ENCODE measurements at regions not wholly inside any gene's neighbourhood (a gene's known extent, or its start where the extent isn't known, plus 50 kb on each side); places are given as distances from the start of the nearest gene placed in this dataset.

DNA sequence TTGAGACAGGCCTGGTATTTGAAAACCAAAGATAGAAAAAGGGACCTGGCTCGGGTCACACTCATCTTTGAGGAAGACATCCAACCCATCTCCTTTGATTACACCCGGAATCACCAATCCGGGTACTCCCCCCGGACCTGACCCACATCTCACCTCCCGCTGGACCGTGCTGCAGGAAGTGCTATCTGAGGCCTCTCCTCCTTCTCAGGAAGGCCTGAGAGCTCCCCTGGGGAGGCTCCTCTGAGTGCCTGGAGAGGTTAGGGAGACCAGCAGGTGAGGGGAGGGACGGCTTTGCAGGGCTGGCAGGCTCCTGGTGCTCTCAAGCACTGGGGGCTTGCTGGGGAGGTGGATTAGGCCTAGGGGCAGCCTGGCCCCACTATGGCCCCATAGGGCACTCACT is 170.9 kb downstream of the ACKR3 start:
- DNase-seq (ENCODE audit: low read depth in 4 of 4, low spot score in 3 of 4), result no peak

DNA sequence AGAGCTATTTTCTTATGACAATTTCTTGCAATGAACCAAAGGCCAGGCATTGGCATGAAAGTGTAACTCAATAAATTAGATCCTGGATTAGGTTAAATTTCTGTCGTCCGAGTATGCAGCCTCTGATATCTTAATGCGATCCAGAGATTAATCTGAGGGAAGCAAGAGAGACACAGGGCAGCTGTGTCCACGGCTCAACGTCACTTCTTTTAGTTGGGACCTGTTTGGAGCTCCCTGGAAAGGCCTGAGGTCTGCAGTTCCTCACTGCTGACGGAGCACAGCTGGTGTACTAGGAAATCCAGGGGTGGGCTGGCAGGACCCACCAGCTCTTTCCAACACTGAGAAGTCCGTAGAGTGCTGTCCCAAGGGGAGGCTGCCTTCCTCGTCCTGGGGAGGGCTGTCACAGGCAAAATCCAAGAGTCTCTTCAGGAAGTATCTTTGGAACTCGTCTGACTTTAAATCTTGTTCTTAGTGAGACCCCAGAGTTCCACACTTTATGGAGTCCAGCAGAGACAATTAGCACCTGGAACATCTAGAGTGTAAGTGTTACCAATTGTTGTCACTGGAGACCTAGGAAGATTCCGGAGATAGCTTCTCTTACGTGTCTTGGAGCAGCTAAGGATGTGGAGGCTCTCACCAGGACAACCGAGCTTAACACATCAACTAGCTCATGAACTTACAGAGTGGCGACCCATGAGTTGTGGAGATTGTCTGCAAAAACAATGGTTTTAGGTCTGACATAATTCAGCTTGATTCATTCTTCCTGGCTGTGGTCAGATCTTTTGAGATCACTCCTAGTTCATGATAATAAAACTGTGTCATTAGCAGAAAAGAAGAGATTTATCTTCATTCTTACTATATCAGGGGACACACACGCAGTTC is 173.7 kb downstream of the ACKR3 start:
- peak; percentile 62 to 74 (median 68) for DNase-seq (ENCODE audit: low read depth in 4 of 4, low spot score in 3 of 4)

DNA sequence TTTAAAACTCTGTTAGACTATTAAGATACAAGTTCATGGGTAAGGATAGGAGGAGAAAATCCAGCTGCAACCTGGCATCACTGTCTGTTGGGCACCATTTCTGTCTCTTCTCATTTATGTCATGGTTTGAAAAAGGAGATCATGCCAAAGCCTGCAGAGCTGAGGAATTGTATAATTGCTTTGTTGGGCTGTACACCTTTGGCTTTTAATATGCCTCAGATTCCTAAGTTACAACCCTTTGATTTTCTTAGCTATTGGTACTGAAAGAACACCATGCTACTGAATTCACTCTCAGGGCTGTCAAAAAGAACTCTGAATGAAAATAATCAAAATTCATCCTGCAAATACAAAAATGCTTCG is 174.3 kb downstream of the ACKR3 start:
- no peak for DNase-seq (ENCODE audit: low read depth in 4 of 4, low spot score in 3 of 4)

DNA sequence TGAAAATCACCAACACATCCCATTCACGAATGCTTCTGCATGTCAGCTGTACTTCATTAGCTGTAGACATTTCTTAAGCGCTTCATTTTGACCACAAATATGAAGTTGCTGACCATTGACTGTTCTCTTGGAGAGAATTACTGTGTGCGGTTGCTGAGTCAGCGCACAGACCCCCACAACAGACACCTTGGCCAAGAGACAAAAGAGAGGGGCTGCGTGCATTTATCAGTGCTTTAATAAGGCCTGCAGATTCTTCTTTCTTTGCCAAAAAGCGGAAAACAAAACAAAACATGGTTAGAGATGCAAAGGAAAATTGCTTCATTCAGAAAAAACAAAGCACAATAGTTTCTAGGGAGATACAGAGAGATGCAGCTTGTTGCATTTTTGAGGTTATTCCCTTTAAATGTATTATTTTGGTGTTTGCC is 174.7 kb downstream of the ACKR3 start:
- DNase-seq (ENCODE audit: low read depth in 4 of 4, low spot score in 3 of 4), result no peak

DNA sequence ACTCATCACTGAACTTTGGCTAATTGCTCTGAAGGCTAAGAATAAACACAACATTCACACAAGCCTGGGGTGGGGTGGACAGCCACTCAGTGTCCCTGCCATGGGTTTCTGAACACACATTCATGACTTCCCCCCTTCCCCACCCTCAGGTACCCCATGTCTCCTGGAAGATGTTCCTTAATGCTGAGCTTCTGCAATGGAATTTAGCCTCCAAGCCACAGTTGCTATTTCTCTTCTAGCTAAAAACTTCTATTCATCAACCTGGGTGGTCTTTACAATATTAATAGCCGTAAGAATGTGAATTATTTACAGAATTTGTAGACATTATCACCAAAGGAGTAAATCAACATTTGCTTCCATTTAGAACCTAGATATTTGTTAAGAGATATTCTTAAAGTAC is 175.1 kb downstream of the ACKR3 start:
- DNase-seq (ENCODE audit: low read depth in 4 of 4, low spot score in 3 of 4), result no peak

DNA sequence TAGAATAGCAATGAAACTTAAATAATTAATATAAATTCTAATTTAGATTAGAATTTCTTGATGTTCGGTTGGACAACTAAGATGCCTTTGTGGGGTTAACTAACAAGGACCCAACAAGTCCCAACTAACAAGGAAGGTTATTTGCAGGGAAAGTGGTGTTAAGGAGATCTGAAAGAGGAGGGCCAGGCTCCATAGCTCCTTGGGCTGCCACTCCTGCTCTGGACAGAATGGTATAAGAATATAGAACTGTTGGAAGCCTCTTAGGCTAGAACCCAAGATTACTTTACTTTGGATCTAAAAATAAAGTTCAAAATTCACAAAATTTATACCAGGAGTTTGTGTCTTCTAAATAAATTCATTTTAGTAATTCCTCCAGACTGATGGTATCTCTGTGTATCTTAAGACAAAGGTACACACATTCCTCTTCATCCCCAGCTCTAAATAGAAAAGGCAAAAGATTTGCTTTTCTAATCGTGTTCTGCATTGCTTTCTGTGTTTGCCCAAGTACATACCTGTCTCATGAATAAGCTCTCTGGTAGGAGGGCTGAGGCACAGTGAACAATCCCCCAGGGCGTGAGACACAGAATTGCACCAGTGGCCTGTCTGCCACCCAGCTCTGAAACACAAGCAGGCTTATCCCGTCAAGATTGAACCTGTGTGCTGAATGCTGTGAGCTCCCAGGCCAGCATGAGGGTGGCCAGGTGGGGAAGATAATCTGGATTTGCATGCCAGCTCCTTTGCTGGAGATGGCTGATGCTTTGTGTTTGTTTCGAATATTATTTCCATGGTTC is 176.0 kb downstream of the ACKR3 start:
- DNase-seq (ENCODE audit: low read depth in 4 of 4, low spot score in 3 of 4), result no peak

DNA sequence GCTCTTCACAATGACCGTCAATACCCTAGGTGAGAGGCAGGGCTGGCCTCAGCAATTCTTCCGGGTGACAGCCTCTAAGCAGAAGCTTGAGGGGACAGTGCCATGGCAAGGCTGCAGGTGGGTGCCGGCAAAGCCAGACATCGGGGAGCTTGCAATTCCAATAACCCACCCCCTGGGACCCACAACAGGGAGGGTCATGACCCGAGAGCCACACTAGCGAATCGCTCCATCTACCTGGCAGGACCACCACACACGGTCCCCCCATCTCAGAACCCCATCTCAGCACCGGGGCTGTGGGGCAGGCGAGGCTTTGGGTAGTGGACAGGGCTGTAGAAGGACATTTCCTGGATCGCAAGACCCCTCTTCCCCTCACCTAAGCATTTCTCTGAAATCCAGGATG is 177.2 kb downstream of the ACKR3 start:
- no peak for DNase-seq (ENCODE audit: low read depth in 4 of 4, low spot score in 3 of 4)

DNA sequence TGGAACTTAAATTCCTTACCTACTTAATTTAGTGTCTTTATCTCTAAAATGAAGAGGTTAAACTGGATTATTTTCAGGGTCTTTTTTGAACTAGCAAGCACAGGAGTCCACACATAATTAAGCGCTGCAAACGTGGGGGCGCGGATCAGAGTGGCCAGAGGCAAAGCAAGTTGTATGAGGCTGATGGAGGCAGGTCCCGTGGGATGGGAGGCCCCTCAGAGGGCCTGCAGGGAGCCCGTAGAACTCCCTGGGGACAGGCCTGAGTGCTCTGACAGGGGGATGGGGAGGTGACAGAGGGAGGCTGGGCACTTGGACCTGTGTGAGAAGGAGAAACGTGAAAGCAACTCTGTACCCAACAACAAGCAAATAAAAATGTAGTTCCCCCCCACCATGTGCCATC is 177.8 kb downstream of the ACKR3 start:
- DNase-seq (ENCODE audit: low read depth in 4 of 4, low spot score in 3 of 4), result no peak

DNA sequence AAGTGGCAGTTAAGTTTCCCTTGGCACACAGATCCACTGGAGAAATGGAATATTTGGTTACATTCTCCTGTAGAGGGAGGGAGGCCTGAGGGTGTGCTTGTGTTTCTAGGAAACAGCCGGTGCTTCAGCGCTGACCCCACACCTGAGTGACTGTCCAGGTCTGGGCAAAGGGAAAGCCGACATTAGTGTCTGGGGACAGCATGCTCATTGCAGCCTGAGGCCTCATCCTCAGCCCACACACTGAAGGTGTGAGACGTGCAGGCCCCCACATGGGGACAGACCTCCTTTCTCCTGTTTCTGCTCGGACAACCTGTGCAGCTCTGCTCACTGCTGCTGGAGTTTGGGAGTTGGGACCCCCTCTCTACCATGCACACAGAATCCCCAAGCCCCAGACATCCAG is 178.3 kb downstream of the ACKR3 start:
- DNase-seq (ENCODE audit: low read depth in 4 of 4, low spot score in 3 of 4), result no peak

DNA sequence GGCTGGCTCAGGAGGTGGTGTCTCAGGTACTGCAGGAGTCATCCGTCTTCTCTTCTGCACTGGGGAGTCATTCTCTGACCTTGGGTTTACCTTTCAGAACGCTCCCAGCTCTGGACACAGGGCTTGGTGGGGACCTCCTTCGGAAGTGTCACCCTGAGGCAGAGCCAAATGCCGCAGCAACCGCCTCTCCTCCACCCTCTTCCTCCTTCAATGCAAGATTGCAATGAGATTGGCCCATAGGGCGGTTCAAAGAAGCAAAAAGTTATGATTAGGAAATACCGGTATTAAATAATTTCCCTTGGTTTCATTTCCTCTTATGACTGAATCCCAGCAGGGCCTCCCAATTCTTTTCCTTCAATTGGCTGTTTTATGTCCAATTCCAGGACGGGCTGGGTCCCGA is 178.8 kb downstream of the ACKR3 start:
- no peak for DNase-seq (ENCODE audit: low read depth in 4 of 4, low spot score in 3 of 4)

DNA sequence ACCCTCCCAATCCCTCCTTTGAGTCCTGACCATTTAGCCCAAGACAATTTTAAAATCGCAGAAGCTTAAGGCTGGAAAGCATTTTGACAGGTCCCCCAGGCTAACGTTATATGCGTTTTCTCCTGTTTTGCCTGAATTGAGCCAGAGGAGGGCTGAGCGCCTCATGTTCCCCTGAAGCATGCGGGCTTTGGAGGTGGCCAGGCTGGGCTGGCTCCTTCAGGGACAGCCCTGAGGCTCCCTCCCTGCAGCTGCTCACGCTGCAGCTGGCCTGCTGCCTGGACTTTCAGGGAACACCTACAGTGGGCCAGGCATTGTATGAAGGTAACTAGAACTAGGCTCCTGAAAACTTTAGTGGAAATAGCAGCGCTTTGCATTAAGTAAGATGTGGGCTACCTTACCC is 179.2 kb downstream of the ACKR3 start:
- DNase-seq (ENCODE audit: low read depth in 4 of 4, low spot score in 3 of 4), result no peak

DNA sequence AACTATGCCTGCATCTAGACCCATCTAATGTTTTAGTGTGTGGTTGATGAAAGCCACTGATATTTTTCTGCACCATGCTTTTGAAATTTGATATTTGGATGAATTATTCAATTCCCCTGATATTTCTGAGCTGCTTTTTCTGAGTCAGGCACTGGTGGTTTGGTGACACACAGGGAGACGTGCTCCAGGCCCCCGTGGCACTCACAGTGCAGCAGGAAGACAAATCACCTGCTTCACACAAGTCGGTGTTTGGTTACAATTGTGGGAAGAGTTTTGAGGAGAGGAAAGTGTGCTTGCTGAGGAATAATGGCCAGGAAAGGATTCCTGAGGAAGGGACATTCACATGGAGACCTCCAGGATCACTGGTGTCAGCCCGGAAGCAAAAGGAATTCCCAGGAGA is 179.7 kb downstream of the ACKR3 start:
- no peak for DNase-seq (ENCODE audit: low read depth in 4 of 4, low spot score in 3 of 4)

DNA sequence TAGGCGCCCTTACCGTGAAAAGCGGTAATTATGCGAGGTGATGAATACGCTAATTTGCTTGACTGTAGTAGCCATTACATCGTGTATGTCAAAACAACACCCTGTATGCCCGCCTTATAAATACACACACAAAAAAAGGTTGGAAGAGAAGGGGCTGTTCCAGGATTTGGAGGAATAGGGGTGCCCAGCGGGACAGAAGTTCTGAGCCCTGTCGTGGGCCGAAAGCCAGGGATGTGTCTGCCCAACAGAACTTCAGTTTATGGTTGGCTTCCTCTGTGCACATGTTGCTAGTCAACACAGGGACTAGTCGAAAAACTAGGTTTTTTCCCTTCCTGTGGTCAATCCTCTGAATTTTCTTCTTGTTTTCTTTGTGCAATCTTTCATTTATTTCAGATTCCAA is 182.5 kb downstream of the ACKR3 start:
- DNase-seq (ENCODE audit: low read depth in 4 of 4, low spot score in 3 of 4), result no peak

DNA sequence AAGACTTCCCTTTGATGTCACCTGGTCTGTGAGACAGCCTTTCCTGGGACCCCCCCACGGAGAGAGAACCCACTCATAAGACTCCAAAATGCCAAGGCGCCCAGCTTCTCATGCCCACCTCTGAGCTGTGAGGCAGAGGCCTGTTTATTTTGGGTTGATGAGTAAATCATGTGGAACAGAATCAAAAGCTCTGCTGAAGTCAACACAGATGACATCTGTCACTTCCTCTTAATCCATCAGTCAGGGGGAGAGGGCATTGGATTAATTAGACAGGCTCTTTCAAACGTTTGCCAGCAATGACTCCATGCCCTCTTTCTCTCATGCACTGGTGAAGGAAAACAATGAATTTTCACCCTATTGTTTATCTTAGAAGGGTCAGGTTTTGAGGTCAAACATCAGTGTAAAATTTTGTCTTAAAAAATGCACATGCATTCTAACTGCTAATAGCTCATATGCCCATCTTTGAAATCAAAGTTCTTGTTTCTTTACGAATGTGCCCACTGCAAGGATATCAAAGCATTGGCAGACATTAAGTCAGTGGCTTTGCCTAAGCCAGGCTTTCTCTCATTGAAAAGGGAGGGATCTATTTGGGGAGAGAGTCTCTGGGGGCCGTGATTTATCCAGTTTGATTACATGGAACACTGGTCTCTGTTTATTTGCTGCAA is 184.1 kb downstream of the ACKR3 start:
- DNase-seq (ENCODE audit: low read depth in 4 of 4, low spot score in 3 of 4), result no peak

DNA sequence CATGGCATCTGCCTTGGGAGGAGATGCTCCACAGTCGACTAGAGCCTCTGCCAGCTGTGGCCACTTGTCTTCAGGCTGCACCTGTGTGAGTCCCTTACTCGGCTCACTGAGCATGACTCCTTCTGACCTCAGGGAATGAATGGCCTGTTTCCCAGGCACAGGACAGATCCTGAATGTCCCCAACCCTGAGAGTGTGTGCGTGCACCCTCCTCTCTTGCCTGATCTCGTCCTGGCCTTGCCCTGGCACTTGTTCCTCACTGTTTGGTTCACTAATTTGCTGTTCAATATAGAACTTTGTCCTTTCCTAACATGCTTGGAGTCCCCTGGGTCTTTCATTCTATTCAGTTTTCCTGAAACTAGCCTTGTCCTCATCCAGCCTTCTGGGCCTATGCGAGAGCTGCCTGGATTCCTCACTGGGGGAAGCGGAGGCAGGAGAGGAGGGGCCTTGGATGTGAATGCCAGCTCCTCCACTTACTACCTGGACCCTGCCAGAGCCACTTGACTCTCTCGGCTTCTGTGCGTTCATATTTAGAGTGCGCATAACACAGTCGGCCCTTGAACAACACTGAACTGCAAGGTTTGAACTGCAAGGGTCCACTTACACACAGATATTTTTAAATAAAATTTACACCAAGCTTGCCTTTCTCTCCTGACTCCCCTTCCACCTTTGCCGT is 184.8 kb downstream of the ACKR3 start:
- DNase-seq (ENCODE audit: low read depth in 4 of 4, low spot score in 3 of 4), result no peak

DNA sequence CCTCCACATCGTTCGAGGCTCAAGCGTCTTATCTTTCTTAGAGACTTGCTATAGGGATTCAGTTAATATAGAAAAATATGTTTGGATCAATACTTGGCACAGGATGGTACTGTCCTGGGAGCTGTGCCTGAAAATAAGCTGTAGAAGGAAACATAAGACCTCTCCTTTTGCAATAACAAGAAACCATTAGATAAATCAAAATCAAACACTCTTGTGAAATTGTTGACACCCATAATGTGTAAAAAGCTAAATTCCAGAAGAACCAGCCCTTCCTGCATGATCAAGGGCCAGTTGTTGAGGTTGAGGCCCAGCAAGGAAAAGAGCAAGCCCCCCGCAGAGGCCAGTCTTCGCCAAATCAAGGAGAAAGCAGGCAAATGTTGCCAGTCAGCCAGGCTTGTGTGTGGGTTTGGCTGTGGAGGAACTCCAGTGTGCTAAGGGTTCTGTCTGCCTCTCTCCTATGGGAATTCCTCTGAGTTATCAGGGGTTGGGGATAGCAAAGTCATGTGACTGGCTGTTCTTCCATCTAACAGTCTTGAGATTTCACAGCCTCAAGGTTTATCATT is 185.7 kb downstream of the ACKR3 start:
- DNase-seq (ENCODE audit: low read depth in 4 of 4, low spot score in 3 of 4), result no peak

DNA sequence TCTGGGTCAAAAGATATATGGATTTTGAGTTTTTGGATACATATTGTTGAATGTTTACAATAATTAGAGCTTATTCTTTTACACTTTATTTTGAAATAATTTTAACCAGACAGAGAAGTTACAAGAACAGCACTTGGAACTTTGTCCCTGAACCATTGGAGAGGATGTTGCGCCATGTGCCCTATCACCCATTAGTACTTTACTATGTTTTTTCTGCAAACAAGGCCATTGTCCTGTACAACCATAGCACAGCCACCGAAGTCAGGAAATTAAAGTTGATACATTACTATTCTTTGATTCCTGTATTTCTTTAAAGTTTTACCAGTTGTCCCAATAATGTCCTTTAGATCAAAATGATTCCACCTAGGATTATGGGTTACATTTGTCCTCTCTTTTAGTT is 188.8 kb downstream of the ACKR3 start:
- DNase-seq (ENCODE audit: low read depth in 4 of 4, low spot score in 3 of 4), result no peak

DNA sequence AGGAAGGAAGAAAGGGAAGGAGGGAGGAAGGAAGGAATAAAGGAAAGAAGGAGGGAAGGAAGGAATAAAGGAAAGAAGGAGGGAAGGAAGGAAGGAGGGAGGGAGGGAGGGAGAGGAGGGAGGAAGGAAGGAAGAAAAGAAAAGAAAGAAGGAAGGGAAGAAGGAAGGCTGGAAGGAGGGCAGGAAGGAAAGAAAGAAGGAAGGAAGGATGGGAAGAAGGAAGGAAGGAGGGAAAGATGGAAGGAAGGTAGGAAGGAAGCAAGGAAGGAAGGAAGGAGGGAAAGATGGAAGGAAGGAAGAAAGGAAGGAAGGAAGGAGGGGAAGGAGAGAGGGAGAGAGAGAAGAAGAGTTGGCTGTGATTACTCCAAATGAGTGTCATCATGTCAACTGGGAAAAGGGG is 190.6 kb downstream of the ACKR3 start:
- DNase-seq (ENCODE audit: low read depth in 4 of 4, low spot score in 3 of 4), result no peak

DNA sequence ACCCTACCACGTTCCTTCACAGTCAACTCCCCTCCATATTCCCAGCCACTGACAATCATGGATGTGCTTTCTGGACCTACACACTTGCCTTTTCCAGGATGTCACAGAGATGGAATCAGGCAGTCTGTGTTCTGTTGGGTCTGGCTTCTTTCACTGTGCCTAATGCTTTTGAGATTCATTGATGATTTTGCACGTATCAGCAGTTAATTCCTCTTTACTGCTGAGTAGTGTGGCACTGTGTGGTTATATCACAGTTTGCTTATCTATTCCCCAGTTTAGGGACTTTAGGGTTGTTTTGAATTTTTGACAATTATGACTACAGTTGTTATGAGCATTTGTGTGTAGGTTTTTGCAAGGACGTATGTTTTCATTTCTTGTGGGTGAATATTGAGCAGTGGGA is 191.7 kb downstream of the ACKR3 start:
- no peak for DNase-seq (ENCODE audit: low read depth in 4 of 4, low spot score in 3 of 4)

DNA sequence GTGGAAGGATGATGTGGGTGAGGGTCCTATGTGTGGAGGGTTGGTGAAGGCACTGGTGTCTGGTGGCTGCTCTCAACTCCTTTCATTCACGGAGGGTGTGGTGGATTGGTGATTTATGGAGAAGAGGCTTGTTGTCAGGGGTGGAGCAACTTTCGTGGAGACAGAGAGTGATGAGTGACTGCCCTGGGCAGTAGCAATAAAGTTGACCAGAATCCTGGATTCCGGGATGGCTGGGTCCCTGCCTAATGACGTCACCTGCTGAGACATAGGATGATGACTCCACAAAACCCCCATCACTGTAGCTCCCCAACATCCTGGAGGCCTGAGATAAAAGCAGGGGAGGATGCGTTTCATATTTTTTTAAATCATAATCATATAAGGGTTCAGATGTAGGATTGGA is 193.0 kb downstream of the ACKR3 start:
- DNase-seq (ENCODE audit: low read depth in 4 of 4, low spot score in 3 of 4), result no peak

DNA sequence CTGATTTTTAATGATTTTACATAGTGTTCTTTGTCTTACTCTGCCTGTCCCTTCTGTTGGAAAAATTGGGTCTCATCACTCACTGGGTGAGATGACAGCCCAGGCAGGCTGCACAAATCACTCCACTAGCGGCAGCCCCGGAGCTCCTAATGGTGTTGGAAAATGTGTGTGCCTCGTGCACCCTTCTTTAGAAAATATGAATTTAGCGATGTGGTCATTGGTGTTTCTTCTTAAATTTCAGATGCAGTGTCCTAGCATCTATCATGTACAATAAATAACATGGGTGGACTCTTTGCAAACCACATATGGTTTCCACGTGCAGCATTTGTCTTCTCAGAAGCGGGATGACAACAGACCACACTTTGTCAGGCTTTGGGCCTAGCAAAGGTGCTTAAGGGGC is 194.2 kb downstream of the ACKR3 start:
- no peak for DNase-seq (ENCODE audit: low read depth in 4 of 4, low spot score in 3 of 4)
